BE2C (cell line): ENCODE measurements at regions not wholly inside any gene's neighbourhood (a gene's known extent, or its start where the extent isn't known, plus 50 kb on each side); places are given as distances from the start of the nearest gene placed in this dataset.
A peak's percentile ranks its signal among the peaks of the same experiment; 100 is the strongest.

Source experiments
- DNase-seq: peaks from one replicate; pipeline ENCODE4 v3.0.0-alpha.2; 2020
- H3K27me3 ChIP-seq: fragments of 250-450 bp; sonication (Bioruptor Pico); 2 replicates; pipeline ENCODE4 v1.5.1; 2020; ENCODE audit warnings: mild to moderate bottlenecking
- H3K36me3 ChIP-seq: fragments of 250-450 bp; sonication (Bioruptor Pico); 2 replicates; pipeline ENCODE4 v1.5.1; 2020; ENCODE audit warnings: mild to moderate bottlenecking
- H3K4me1 ChIP-seq: fragments of 250-450 bp; sonication (Bioruptor Pico); 2 replicates; pipeline ENCODE4 v1.5.1; 2020
- H3K4me3 ChIP-seq: 2 replicates; pipeline ENCODE4 v1.5.1; 2011; ENCODE audit warnings: low read depth, low read length
- H3K9me3 ChIP-seq: fragments of 250-450 bp; sonication (Bioruptor Pico); 2 replicates; pipeline ENCODE4 v1.5.1; 2020
- TF ChIP-seq, protein P1 (sequence below): IDR thresholded peaks from 2 replicates; pipeline ENCODE4 v1.5.1; 2012; ENCODE audit warnings: mild to moderate bottlenecking, low read depth, low read length

DNA sequence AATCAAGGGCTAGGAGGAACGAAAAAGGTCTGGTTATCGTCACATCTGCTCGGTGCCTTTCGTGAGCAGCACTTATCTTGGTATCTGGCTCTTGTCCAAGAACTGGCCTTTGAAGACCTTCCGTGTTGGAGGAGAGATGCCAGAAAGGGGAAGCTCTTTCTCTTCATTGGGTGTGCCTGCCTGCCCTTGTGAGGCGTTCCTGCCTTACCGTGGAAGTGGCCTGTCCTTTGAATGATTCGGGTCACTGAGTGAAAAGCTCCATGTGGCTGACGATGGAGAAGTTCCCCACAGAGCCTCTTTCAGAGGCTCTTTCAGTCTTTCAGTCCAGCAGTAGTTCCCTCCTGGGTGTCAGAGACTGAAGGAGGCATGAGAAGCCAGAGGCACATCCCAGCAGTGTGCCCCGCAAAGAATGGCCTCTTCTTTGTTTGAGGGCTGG, 121.5 kb upstream of the SLC10A2 start:
- H3K4me3 ChIP-seq = no peak overlapping the region
- TF ChIP-seq, protein P1, sequence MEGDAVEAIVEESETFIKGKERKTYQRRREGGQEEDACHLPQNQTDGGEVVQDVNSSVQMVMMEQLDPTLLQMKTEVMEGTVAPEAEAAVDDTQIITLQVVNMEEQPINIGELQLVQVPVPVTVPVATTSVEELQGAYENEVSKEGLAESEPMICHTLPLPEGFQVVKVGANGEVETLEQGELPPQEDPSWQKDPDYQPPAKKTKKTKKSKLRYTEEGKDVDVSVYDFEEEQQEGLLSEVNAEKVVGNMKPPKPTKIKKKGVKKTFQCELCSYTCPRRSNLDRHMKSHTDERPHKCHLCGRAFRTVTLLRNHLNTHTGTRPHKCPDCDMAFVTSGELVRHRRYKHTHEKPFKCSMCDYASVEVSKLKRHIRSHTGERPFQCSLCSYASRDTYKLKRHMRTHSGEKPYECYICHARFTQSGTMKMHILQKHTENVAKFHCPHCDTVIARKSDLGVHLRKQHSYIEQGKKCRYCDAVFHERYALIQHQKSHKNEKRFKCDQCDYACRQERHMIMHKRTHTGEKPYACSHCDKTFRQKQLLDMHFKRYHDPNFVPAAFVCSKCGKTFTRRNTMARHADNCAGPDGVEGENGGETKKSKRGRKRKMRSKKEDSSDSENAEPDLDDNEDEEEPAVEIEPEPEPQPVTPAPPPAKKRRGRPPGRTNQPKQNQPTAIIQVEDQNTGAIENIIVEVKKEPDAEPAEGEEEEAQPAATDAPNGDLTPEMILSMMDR = no peak
- H3K27me3 ChIP-seq = no peaks in the 10 kb centered on the region
- no peaks in the 10 kb centered on the region for H3K36me3 ChIP-seq
- no peaks in the 10 kb centered on the region for H3K9me3 ChIP-seq
- peak; percentile 58 for DNase-seq
- H3K4me1 ChIP-seq = peaks cover 6% of the 10 kb centered on the region

DNA sequence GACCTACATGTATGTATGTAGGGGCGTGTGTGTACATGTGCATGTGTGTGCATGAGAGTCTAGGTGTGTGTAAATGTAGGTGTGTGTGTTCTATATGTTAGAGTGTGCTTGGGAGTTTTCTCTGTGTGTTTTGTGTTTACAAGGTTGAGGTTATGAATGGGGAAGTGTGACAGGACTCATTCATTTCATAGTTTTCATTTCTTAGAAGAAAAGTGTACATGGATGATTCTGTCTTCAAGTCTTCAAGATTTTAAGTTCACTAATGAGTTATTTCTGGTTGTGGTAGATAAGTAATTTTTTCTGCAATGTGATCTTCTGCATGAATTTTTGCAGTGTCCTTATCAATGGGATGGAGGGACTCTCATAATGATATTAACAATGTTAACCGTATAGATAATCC, 118.2 kb upstream of the SLC10A2 start:
- H3K4me1 ChIP-seq = peaks cover 6% of the 10 kb centered on the region
- no peaks in the 10 kb centered on the region for H3K9me3 ChIP-seq
- H3K27me3 ChIP-seq = no peaks in the 10 kb centered on the region
- TF ChIP-seq, protein P1 = no peak
- H3K4me3 ChIP-seq = no peak overlapping the region
- DNase-seq = no peak
- H3K36me3 ChIP-seq = no peaks in the 10 kb centered on the region

DNA sequence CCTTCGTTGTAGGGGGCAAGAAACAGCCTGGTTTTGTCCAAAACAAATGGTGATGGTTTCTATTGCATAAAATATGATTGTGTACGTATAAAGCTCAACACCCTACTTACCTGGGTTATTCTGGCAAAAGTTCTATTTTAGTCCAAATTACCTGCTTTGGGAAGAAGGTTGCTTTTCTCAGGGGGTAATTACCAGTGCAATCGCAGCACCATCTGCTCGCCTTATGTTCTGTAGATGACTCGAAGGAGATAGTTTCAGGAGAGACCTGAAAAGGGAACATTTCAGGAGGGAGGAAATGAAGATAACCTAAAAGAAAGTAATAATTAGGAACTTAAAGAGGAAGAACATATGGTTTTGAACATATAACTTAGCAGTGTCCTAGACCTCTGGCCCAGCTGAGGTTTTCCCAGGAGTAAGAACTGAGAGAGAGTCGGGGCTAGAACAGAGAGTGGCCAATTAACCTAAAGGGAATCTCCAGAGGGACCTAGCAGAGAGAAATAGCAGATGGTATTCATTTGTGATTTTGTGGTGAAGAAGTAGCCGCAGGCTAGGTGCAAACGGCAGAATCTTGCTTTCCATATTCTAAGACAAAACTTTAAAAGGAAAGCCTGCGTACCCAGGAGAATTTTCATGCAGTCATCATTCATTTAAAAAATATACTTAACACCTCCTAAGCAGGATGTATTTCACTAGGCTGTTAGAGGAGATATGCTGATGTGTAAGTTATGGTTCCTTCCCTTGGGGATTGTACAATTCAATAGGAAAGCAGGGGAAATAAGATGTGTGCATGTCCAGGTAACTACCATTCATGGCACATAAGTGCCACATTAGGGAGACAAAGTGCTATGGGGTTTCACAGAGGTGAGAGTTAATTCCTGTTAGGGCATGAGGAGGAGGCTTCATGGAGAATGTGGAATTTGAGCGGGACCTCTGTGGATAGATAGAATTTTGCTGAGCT, 113.0 kb upstream of the SLC10A2 start:
- Histone ChIP-seq H3K4me3 (no peak overlapping the region), H3K9me3 (no peaks in the 10 kb centered on the region), H3K27me3 (no peaks in the 10 kb centered on the region), H3K36me3 (no peaks in the 10 kb centered on the region), H3K4me1 (no peaks in the 10 kb centered on the region; the same call in 1 of the 2 replicates)
- DNase-seq = no peak
- TF ChIP-seq, protein P1 = no peak

DNA sequence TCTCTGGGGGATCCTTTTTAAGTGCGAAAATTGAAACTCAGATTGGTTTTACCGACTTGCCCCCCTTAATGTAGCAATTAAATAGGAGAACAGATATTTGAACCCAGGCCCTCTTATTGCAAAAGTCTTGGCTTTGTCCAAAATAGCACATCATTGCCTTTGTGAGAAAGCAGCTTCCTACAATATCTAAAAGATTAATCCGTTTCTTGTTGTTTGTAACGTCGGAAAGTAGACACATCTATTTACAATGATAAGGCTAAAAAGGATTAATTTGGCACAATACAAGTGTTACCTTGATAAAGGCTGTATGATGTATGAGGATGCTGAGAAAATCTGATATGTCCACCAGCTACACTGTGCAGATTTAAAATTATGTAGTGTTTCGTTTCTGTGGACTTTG, 108.7 kb upstream of the SLC10A2 start:
- Histone ChIP-seq H3K4me1 (no peaks in the 10 kb centered on the region; the same call in none of the 2 replicates), H3K27me3 (no peaks in the 10 kb centered on the region), H3K36me3 (no peaks in the 10 kb centered on the region), H3K4me3 (no peak overlapping the region), H3K9me3 (no peaks in the 10 kb centered on the region)
- DNase-seq = no peak
- TF ChIP-seq, protein P1 = no peak

DNA sequence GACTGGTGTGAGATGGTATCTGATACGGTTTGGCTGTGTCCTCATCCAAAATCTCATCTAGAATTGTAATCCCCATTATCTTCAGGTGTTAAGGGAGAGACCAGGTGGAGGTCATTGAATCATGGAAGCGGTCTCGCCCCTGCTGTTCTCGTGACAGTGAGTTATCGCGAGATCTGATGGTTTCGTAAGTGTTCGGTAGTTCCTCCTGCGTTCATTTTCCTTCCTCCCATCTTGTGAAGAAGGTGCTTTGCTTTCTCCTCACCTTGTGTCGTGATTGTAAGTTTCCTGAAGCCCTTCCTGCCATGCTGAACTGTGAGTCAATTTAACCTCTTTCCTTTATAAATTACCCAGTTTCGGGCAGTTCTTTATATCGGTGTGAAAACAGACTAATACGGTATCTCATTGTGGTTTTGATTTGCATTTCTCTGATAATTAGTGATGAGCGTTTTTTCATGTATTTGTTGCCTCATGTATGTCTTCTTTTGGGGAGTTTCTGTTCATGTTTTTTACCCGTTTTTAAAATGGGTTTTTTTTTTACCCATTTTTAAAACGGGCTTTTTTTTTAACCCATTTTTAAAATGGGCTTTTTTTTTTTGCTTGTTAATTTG, 102.8 kb upstream of the SLC10A2 start:
- Histone ChIP-seq H3K36me3 (no peaks in the 10 kb centered on the region), H3K9me3 (no peaks in the 10 kb centered on the region), H3K27me3 (no peaks in the 10 kb centered on the region), H3K4me3 (no peak overlapping the region), H3K4me1 (no peaks in the 10 kb centered on the region; the same call in 1 of the 2 replicates)
- TF ChIP-seq, protein P1 = no peak
- no peak for DNase-seq

DNA sequence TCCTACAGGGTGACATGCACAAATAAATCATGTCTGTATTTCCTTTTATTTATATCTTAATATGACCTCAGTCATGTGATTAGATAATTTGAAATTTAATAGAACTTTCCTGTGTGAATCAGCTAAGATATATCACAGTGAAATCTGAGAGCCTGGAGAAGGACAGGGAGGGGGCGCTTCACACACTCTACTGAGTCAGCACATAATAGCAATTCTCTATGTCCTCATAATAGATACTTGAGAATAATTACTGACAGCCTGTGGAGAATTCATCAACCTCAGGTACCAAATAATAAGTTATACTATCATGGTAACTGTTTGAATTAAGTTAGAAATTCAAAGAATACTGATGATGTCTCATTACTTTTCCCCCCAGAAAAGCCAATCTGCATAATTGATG, 98.0 kb upstream of the SLC10A2 start:
- Histone ChIP-seq H3K27me3 (no peaks in the 10 kb centered on the region), H3K4me3 (no peak overlapping the region), H3K36me3 (no peaks in the 10 kb centered on the region), H3K9me3 (no peaks in the 10 kb centered on the region), H3K4me1 (no peaks in the 10 kb centered on the region)
- DNase-seq = no peak
- TF ChIP-seq, protein P1 = no peak
